OCI-M2 (cell line): ENCODE measurements at regions not wholly inside any gene's neighbourhood (a gene's known extent, or its start where the extent isn't known, plus 50 kb on each side); places are given as distances from the start of the nearest gene placed in this dataset.
"Not testable (repeated sequence)": the region's sequence is repeated elsewhere in the genome, so short reads cannot be mapped to it uniquely, and the experiment has no call there.

Experiments
- DNase-seq: peaks from one replicate; lab custom pipeline; 2025; ENCODE audit not compliant: unreplicated experiment; lab: John Stamatoyannopoulos, UW

- no peak for DNase-seq
Observed at GRCh38 chr1:168421399-168422004, 122.3 kb downstream of the XCL2 start.

GRCh38 chr1:168420177-168420576 is 123.6 kb downstream of the XCL2 start:
- DNase-seq = no peak

- DNase-seq = no peak
Observed at GRCh38 chr1:168419736-168420135, 124.1 kb downstream of the XCL2 start.

- DNase-seq = no peak
Observed at GRCh38 chr1:168416220-168416619, 127.6 kb downstream of the XCL2 start.

- DNase-seq = no peak
Observed at GRCh38 chr1:168414914-168415313, 128.9 kb downstream of the XCL2 start.

- DNase-seq = no peak
Observed at GRCh38 chr1:168410464-168410863, 129.8 kb downstream of the TBX19 start.

- DNase-seq = no peak
Observed at GRCh38 chr1:168408884-168409283, 128.2 kb downstream of the TBX19 start.

- no peak for DNase-seq
Observed at GRCh38 chr1:168408539-168408865, 127.8 kb downstream of the TBX19 start.

- DNase-seq = no peak
Observed at GRCh38 chr1:168407832-168408538, 127.3 kb downstream of the TBX19 start.

GRCh38 chr1:168405906-168406549 is 125.4 kb downstream of the TBX19 start:
- DNase-seq = no peak

GRCh38 chr1:168403140-168403539 is 122.5 kb downstream of the TBX19 start:
- DNase-seq = no peak

- DNase-seq = not testable (repeated sequence)
Observed at GRCh38 chr1:168402466-168402865, 121.8 kb downstream of the TBX19 start.

- DNase-seq = no peak
Observed at GRCh38 chr1:168401341-168401740, 120.7 kb downstream of the TBX19 start.

GRCh38 chr1:168400139-168400538 is 119.5 kb downstream of the TBX19 start:
- DNase-seq = no peak

- DNase-seq = no peak
Observed at GRCh38 chr1:168397806-168398205, 117.1 kb downstream of the TBX19 start.

GRCh38 chr1:168396940-168397684 is 116.4 kb downstream of the TBX19 start:
- no peak for DNase-seq

GRCh38 chr1:168396508-168396907 is 115.8 kb downstream of the TBX19 start:
- DNase-seq = no peak

GRCh38 chr1:168394858-168395257 is 114.2 kb downstream of the TBX19 start:
- no peak for DNase-seq

GRCh38 chr1:168392958-168393549 is 112.4 kb downstream of the TBX19 start:
- DNase-seq = no peak

- no peak for DNase-seq
Observed at GRCh38 chr1:168391851-168392681, 111.4 kb downstream of the TBX19 start.

GRCh38 chr1:168390271-168390670 is 109.6 kb downstream of the TBX19 start:
- no peak for DNase-seq
